HEK293T (cell line): ENCODE measurements at regions not wholly inside any gene's neighbourhood (a gene's known extent, or its start where the extent isn't known, plus 50 kb on each side); places are given as distances from the start of the nearest gene placed in this dataset.

ENCODE experiments used
- ARNT ChIP-seq: fragments of 450-650 bp; IDR thresholded peaks from 2 replicates; pipeline ENCODE4 v1.6.1; 2017; ENCODE audit warnings: mild to moderate bottlenecking
- BHLHE40 ChIP-seq: fragments of 450-650 bp; IDR thresholded peaks from 2 replicates; pipeline ENCODE4 v1.6.1; 2016; ENCODE audit warnings: mild to moderate bottlenecking, moderate library complexity, borderline replicate concordance
- CTBP1 ChIP-seq: fragments of 450-650 bp; IDR thresholded peaks from 2 replicates; pipeline ENCODE4 v1.6.1; 2016; ENCODE audit warnings: borderline replicate concordance
- ELF4 ChIP-seq: fragments of 450-650 bp; IDR thresholded peaks from 2 replicates; pipeline ENCODE4 v1.6.1; 2017; ENCODE audit warnings: antibody characterized with exemption
- FOXA1 ChIP-seq: fragments of 450-650 bp; IDR thresholded peaks from 2 replicates; pipeline ENCODE4 v1.6.1; 2016; ENCODE audit warnings: mild to moderate bottlenecking
- FOXK2 ChIP-seq: fragments of 450-650 bp; IDR thresholded peaks from 2 replicates; pipeline ENCODE4 v1.6.1; 2016; ENCODE audit warnings: mild to moderate bottlenecking
- FOXM1 ChIP-seq: fragments of 450-650 bp; IDR thresholded peaks from 2 replicates; pipeline ENCODE4 v1.6.1; 2017; ENCODE audit warnings: mild to moderate bottlenecking, borderline replicate concordance
- NFRKB ChIP-seq: fragments of 450-650 bp; IDR thresholded peaks from 2 replicates; pipeline ENCODE4 v1.6.1; 2016; ENCODE audit warnings: mild to moderate bottlenecking, moderate library complexity
- SP1 ChIP-seq: fragments of 450-650 bp; IDR thresholded peaks from 2 replicates; pipeline ENCODE4 v1.6.1; 2017
- ZNF384 ChIP-seq: fragments of 450-650 bp; IDR thresholded peaks from 2 replicates; pipeline ENCODE4 v1.6.1; 2016

- TF ChIP-seq ARNT: no peak
- TF ChIP-seq FOXM1: no peak
- no peak for TF ChIP-seq ELF4
- TF ChIP-seq ZNF384: no peak
- no peak for TF ChIP-seq CTBP1
- TF ChIP-seq NFRKB: no peak
- TF ChIP-seq BHLHE40: no peak
- TF ChIP-seq SP1: no peak
- TF ChIP-seq FOXA1: no peak
- TF ChIP-seq FOXK2: no peak
These were observed 429.2 kb upstream of the HS3ST1 start for GRCh38 chr4:11857881-11858280.
